GM19043 (cell line): ENCODE measurements at regions not wholly inside any gene's neighbourhood (a gene's known extent, or its start where the extent isn't known, plus 50 kb on each side); places are given as distances from the start of the nearest gene placed in this dataset.

Source experiments
- ATAC-seq: cut with Tn5 transposase; IDR thresholded peaks from one replicate; pipeline ENCODE4 v1.9.1; 2021; ENCODE audit warnings: low read depth; ENCODE audit not compliant: unreplicated experiment

- ATAC-seq: no peak
Observed at GRCh38 chr15:87317900-87318299, 938.6 kb downstream of the NTRK3 start.

DNA sequence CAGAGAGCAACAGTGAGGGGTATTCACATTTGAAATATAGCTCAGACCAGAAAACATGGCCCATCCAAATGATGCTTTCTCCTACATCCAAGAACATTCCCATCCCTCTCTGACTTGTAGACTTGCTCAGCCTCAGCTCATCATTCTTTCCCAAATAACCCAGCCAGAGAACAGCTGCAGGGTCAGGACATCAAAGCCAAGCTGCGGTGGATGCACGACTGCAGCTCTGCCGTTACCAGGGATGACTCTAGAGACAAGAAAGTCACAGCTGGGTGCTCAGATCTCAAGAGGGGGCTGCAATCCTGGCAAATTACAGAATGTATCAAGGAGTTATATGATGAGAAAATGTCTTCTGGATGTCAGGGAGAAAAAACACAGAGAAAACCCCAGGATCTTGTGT lies 944.3 kb downstream of the NTRK3 start:
- no peak for ATAC-seq

- ATAC-seq: no peak
Observed at GRCh38 chr15:87300146-87300545, 956.4 kb downstream of the NTRK3 start.

DNA sequence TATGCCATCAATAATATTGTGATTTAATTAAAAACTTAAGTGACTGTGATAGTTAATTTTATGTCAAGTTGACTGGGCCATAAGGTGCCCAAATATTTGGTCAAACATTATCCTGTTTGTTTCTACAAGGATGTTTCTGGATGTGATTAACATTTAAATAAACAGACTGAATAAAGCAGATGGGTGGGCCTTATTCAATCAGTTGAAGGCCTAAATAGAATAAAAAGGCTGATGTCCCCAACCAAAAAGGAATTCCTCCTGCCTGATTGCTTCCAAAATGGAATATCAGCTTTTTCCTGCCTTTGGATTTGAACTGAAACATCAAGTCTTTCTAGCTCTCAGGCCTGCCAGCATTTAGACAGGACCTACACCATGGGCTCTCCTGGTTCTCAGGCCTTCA lies 961.7 kb downstream of the NTRK3 start:
- no peak for ATAC-seq

DNA sequence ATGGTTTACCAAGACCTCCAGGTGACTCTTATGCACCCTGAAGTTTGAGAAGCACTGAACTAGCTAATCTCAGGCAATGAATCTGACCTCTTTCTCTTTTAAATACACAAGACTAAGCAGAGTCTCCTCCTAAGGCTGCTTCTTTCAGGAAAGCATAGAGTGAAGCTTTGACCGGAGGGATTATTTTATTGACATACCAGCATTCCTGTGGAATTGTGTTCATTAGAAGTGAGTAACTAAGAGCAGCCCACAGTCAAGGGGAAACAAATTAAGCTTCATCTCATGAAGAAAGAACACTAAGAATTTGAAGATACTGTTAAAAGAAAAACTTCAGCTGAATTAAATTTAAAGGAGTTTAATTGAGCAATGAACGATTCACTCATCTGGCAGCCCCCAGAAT lies 963.5 kb downstream of the NTRK3 start:
- ATAC-seq: no peak

GRCh38 chr15:87287156-87287555 lies 969.4 kb downstream of the NTRK3 start:
- ATAC-seq: no peak

- ATAC-seq: no peak
Observed at GRCh38 chr15:87269566-87269965, 987.0 kb downstream of the NTRK3 start.

DNA sequence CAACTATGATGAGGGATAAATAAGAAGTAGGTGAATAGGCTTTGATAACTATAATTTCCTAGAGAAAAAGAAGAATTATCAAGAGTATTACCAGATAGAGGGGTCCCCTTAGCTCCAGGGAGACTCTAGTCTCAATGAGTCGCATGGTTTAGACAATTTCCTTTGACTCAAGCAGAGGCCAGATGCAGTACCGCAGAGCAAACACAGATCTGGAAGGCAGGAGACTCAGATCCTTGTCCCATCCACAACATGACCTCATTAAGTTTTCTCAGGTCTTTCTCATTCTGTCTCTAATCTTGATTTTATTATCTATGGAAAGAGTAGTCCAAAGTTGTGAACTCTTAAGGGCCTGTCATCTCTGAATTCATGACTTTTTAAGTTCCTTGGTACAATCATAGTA lies 987.9 kb downstream of the NTRK3 start:
- ATAC-seq: no peak

DNA sequence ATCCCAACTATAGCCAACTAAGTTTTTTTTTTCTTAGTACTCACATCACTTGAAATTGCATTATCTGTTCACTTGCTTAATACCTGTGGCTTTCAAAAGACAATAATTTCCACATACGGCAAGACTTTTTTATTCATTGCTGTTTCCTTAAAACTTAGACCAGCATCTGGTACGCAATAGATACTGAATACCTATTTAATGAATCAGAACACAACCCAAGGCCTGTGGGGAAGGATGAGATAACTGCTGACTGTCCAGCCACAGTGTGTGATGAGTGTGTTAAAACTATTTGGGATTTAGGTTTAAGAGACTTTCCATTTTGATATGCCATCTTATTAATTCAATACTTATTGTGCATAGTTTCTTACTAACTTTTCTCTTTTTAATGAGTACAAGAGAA lies 988.7 kb downstream of the NTRK3 start:
- ATAC-seq: no peak

DNA sequence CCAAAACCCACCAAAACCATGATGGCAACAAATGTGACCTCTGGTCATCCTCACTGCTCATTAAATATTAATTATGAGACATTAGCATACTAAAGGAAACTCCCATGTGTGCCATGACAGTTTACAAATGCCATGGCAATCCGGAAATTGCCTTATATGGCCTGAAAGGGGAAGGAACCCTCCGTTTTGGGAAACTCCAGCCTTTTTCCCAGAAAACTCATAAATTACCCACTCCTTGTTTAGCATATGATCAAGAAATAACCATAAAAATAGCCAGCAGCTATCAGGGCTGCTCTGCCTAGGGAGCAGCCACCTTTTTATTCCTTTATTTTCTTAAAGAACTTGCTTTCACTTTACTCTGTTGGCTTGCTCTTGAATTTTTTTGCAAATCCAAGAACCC lies 992.7 kb downstream of the NTRK3 start:
- no peak for ATAC-seq

- no peak for ATAC-seq
Observed at GRCh38 chr15:87263296-87263695, 993.2 kb downstream of the NTRK3 start.

GRCh38 chr15:87245592-87245991 lies 1010.9 kb downstream of the NTRK3 start:
- ATAC-seq: no peak

DNA sequence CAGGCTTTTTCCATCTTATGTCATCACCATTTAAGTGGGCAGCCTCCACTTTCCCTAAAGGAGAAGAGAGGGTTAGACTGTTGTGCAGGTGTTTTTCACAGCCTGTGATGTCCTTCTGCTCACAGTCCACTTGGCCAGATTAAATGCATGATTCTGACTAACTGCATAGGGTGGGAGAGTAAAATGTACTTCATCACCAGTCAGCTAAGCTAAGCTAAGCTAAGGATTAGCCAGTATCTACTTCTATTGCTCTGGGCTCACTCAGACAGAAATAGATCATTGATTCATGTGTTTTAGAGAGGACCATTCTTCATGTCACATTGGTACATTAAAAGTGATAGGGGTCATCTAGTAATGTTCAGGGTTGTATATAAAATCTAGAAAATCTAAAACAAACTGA lies 1013.1 kb downstream of the NTRK3 start:
- ATAC-seq: no peak

- ATAC-seq: no peak
Observed at GRCh38 chr15:87239582-87240230, 1016.8 kb downstream of the NTRK3 start.

DNA sequence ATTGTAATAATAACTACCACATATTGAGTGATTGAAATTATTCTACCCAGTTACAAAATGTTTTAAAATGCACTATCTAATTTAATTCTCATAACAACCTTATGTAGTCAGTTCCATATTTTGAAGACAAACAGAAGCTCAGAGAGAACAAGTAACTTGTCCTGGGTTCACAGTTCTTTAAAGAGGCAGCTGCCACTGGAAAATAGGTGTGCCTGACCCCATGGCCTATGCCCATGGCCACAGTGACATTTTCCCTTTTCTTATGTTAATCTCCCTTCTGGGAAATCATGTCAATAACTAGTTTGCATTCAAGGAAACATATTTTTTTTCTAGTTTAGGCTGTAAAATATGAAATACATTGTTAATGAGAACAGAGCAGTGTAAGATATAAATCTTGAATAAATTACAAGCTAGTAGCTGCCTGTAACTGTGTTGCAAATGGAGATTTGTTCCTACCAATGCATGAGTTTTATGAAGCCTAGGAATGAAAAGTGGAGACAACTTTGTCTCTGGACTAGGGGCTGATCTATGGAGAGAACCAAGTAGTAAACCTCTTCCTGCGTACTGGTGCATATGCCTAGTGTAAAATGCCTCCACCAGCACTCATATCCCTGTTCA lies 1018.0 kb downstream of the NTRK3 start:
- no peak for ATAC-seq

DNA sequence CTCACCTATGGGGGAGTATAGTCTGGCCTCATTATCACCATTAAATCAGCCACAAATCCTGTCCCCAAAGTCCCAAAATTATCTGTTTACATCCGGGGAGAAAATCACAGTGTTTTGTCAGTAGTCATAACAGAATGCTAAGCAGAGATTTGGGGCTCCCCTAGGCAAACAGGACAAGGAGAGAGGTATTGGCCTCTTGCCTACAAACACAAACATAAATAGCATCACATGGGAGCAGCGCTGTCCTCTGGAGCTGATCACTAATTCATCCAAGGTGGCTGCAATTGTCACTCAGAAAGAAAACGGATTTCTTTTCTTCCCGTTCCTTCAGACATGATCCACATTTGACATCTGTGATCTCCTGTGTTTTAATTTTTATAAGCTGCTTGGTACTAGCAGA lies 1028.1 kb downstream of the NTRK3 start:
- no peak for ATAC-seq

- ATAC-seq: no peak
Observed at GRCh38 chr15:87227846-87228245, 1028.7 kb downstream of the NTRK3 start.

DNA sequence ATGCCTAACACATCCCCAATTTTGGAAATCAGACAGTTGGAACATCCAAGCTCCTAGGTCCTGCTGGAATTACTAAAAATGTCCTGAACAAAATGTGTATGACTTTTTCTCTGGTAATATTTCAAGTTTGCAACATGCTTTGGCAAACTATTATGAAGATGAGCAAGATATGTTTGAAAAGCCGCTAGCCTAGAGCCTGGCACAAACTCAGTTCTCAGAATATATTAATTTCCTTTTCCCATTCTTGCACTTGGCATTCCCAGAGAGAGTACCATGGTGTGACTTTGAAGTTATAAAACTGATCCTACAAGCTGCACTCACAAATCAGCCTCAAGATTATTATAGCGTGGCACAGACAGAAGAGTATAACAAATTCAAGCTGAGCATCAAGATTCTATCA lies 1031.1 kb downstream of the NTRK3 start:
- ATAC-seq: no peak

- no peak for ATAC-seq
Observed at GRCh38 chr15:87224404-87224803, 1032.1 kb downstream of the NTRK3 start.

GRCh38 chr15:87219650-87220615 lies 1036.6 kb downstream of the NTRK3 start:
- ATAC-seq: no peak

GRCh38 chr15:87215100-87215499 lies 1041.4 kb downstream of the NTRK3 start:
- ATAC-seq: no peak

DNA sequence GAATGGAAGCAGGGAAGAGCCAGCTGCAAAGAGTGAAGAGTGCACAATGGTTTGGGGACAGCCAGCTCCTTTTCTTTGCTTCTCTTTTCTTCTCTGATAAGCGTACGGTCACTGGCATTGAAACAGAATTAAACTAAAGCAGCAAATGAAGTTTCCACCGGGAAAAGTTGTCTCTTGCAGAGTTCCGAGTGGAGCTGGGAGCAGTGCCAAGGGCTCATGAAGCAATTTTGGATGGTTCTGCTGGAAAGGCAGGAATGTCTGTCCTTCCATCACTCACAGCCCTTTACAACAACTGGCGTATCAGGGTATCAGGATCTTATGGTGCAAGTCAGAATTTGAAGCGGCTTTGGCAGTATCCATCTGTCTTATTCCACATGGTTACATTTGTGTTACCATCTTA lies 1042.9 kb downstream of the NTRK3 start:
- no peak for ATAC-seq
